GM12878 (cell line): ENCODE measurements at regions not wholly inside any gene's neighbourhood (a gene's known extent, or its start where the extent isn't known, plus 50 kb on each side); places are given as distances from the start of the nearest gene placed in this dataset.

Source experiments
- ATAC-seq: fragments of 200-7000 bp; cut with Tn5 transposase; 3 replicates; pipeline ENCODE4 v1.9.1; 2020; ENCODE audit warnings: mild to moderate bottlenecking, moderate library complexity
- BruUV-seq: library from RNA; stranded (reverse); fragments of 400-500 nt; replicated peaks from 2 replicates; lab custom pipeline; 2021; lab: Mats Ljungman, UMichigan
- CTCF ChIA-PET: fragments of 300-600 bp; sonication (Branson Sonifier 250); formaldehyde crosslinking; extraction: SDS; loops from one replicate; lab custom pipeline; 2021; ENCODE audit warnings: inconsistent platforms; lab: Yijun Ruan, JAX
- POLR2A ChIA-PET: fragments of 350-600 bp; formaldehyde crosslinking; extraction: SDS; loops from one replicate; lab custom pipeline; 2021; ENCODE audit warnings: inconsistent platforms; lab: Charles Lee
- RAD21 ChIA-PET: fragments of 300-600 bp; sonication (Branson Sonifier 250); formaldehyde crosslinking; loops from one replicate; lab custom pipeline; 2023; ENCODE audit warnings: antibody characterized with exemption; ENCODE audit not compliant: unreplicated experiment; lab: Charles Lee
- SMC1A ChIA-PET: fragments of 300-600 bp; sonication (Branson Sonifier 250); formaldehyde crosslinking; loops from one replicate; lab custom pipeline; 2023; ENCODE audit not compliant: unreplicated experiment, uncharacterized antibody; lab: Charles Lee
- DNase-seq: peaks from one replicate; pipeline ENCODE4 v3.0.0-alpha.2; 2011; ENCODE audit warnings: low read depth, low spot score
- FAIRE-seq: peaks from 3 replicates; lab custom pipeline; 2011; peaks lifted over from hg19 to GRCh38; lab: Jason Lieb, UNC
- H2AFZ ChIP-seq: 2 replicates; pipeline ENCODE4 v1.6.0; 2011; ENCODE audit warnings: low read depth, low read length, control low read depth; ENCODE audit not compliant: control insufficient read depth
- H3K27ac ChIP-seq: 2 replicates; pipeline ENCODE4 v1.5.1; 2011; ENCODE audit warnings: control low read depth; ENCODE audit not compliant: control insufficient read depth, insufficient read depth
- H3K27me3 ChIP-seq, 2 experiments: replicated peaks in 1 of 2; 2 replicates each; pipeline versions ENCODE4 v1.6.0 to v1.6.1; 2011; ENCODE audit warnings: low read length in 1 of 2; ENCODE audit not compliant: control insufficient read depth in 2 of 2, insufficient read depth in 2 of 2
- H3K36me3 ChIP-seq, 2 experiments: 2 replicates each; pipeline ENCODE4 v1.5.1; 2011; ENCODE audit warnings: low read length in 1 of 2; ENCODE audit not compliant: control insufficient read depth in 2 of 2, insufficient read depth in 2 of 2
- H3K4me1 ChIP-seq: 2 replicates; pipeline ENCODE4 v1.6.1; 2011; ENCODE audit warnings: mild to moderate bottlenecking, low read length, moderate library complexity, mixed read lengths; ENCODE audit not compliant: control insufficient read depth, insufficient read depth
- H3K4me2 ChIP-seq: 2 replicates; pipeline ENCODE4 v1.6.0; 2011; ENCODE audit warnings: control low read depth; ENCODE audit not compliant: control insufficient read depth, insufficient read depth
- H3K4me3 ChIP-seq: fragments of 200-600 bp; sonication (generic); 2 replicates; pipeline ENCODE4 v1.5.1; 2016
- H3K79me2 ChIP-seq: 2 replicates; pipeline ENCODE4 v1.6.0; 2011; ENCODE audit warnings: low read length; ENCODE audit not compliant: control insufficient read depth, insufficient read depth
- H3K9ac ChIP-seq: 2 replicates; pipeline ENCODE4 v1.8.0; 2011; ENCODE audit warnings: low read length, control low read depth, mixed read lengths; ENCODE audit not compliant: control insufficient read depth, insufficient read depth
- H3K9me3 ChIP-seq: replicated peaks from 3 replicates; pipeline ENCODE4 v1.5.1; 2011; ENCODE audit warnings: mild to moderate bottlenecking, low read length; ENCODE audit not compliant: control insufficient read depth, insufficient read depth
- H4K20me1 ChIP-seq: 2 replicates; pipeline ENCODE4 v1.6.0; 2011; ENCODE audit not compliant: control insufficient read depth, insufficient read depth
- ATF2 ChIP-seq: IDR thresholded peaks from 2 replicates; pipeline ENCODE4 v1.6.1; 2012; ENCODE audit warnings: low read length, inconsistent platforms
- CBX3 ChIP-seq: fragments of 200-600 bp; sonication (generic); IDR thresholded peaks from 2 replicates; pipeline ENCODE4 v1.6.1; 2016; ENCODE audit warnings: low read depth, borderline replicate concordance
- CREB1 ChIP-seq: IDR thresholded peaks from 2 replicates; pipeline ENCODE4 v1.6.1; 2012; ENCODE audit warnings: low read depth, mild to moderate bottlenecking, inconsistent platforms
- GABPA ChIP-seq: IDR thresholded peaks from 2 replicates; pipeline ENCODE4 v1.6.1; 2014; ENCODE audit warnings: antibody characterized with exemption, low read depth, mild to moderate bottlenecking, inconsistent platforms
- MTA3 ChIP-seq: IDR thresholded peaks from 2 replicates; pipeline ENCODE4 v1.6.1; 2012; ENCODE audit warnings: low read length, inconsistent platforms, borderline replicate concordance
- MXI1 ChIP-seq: fragments of 150-350 bp; IDR thresholded peaks from 2 replicates; pipeline ENCODE4 v1.6.1; 2011; ENCODE audit warnings: low read depth, mild to moderate bottlenecking, inconsistent platforms, low read length, improper control_type of control experiment
- PAX8 ChIP-seq: fragments of 450-650 bp; IDR thresholded peaks from 2 replicates; pipeline ENCODE4 v1.6.1; 2017; ENCODE audit warnings: mild to moderate bottlenecking, moderate library complexity
- POLR2AphosphoS5 ChIP-seq: IDR thresholded peaks from 2 replicates; pipeline ENCODE4 v1.6.1; 2011; ENCODE audit warnings: mild to moderate bottlenecking, low read length, inconsistent platforms
- POU2F2 ChIP-seq: IDR thresholded peaks from 3 replicates; pipeline ENCODE4 v1.6.1; 2011; ENCODE audit warnings: low read depth, mild to moderate bottlenecking, low read length, borderline replicate concordance
- TAF1 ChIP-seq: IDR thresholded peaks from 2 replicates; pipeline ENCODE4 v1.6.1; 2011; ENCODE audit warnings: mild to moderate bottlenecking, low read depth, low read length, borderline replicate concordance
- ZBTB33 ChIP-seq: fragments of 450-650 bp; IDR thresholded peaks from 2 replicates; pipeline ENCODE4 v1.6.1; 2017; ENCODE audit warnings: mild to moderate bottlenecking
- ZNF207 ChIP-seq: fragments of 450-650 bp; IDR thresholded peaks from 2 replicates; pipeline ENCODE4 v1.6.1; 2014; ENCODE audit warnings: antibody characterized with exemption, mild to moderate bottlenecking, borderline replicate concordance
- ZZZ3 ChIP-seq: IDR thresholded peaks from 2 replicates; pipeline ENCODE4 v1.6.1; 2011; ENCODE audit warnings: low read depth; ENCODE audit not compliant: control insufficient read depth, insufficient read length
- WGBS: methylation state at CpG from one replicate; pipeline ENCODE4 v1.1.6; 2016; ENCODE audit warnings: low lambda C conversion rate; ENCODE audit not compliant: insufficient replicate concordance, insufficient coverage; ENCODE audit errors: missing lambda C conversion rate; 5-methylcytosine and 5-hydroxymethylcytosine counted together
- in situ Hi-C: fragments of 300-500 bp; cut with MboI; formaldehyde crosslinking; loops from 9 replicates; pipeline ENCODE4 v1.14.3; 2018; ENCODE audit warnings: mixed read lengths
- intact Hi-C: fragments of 100-400 bp; cut with micrococcal nuclease; formaldehyde crosslinking; loops from one replicate; pipeline ENCODE4 v1.14.2; 2022; ENCODE audit not compliant: unreplicated experiment

- TF ChIP-seq POU2F2 (no peak), PAX8 (no peak), CREB1 (no peak), TAF1 (no peak), CBX3 (no peak), MXI1 (no peak)
Measured at GRCh38 chr19:31504221-31504620, 155.0 kb upstream of the TSHZ3 start (continued).

GRCh38 chr19:31505596-31505910 lies 156.3 kb upstream of the TSHZ3 start:
- no peak for FAIRE-seq
- no peak overlapping the region for H3K4me3 ChIP-seq
- H3K4me1 ChIP-seq: no peaks in the 10 kb centered on the region
- ChIA-PET CTCF (no interaction called here), POLR2A (no interaction called here), RAD21 (no interaction called here), SMC1A (no interaction called here)
- intact Hi-C loops: no loop called here
- TF ChIP-seq POLR2AphosphoS5 (no peak), ZNF207 (no peak), MTA3 (no peak), ZZZ3 (no peak), ATF2 (no peak), GABPA (no peak), ZBTB33 (no peak)
- H2AFZ ChIP-seq: no peak overlapping the region
- in situ Hi-C loops: no loop called here
- H3K9me3 ChIP-seq: no peaks in the 10 kb centered on the region; the same call in 2 of the 3 replicates
- DNase-seq: no peak
- no peak overlapping the region for H3K9ac ChIP-seq
- no peaks in the 10 kb centered on the region for H3K79me2 ChIP-seq
- BruUV-seq: no TSS peak
- no peaks in the 10 kb centered on the region for H4K20me1 ChIP-seq
- H3K27me3 ChIP-seq: no peaks in the 10 kb centered on the region
- no peak overlapping the region for H3K4me2 ChIP-seq
- 6% methylated on average over 6 of the region's 6 CpGs for WGBS
- H3K27ac ChIP-seq: no peak overlapping the region
- no peaks in the 10 kb centered on the region for H3K36me3 ChIP-seq
- no peak for ATAC-seq
